ENCODE measurements at regions not wholly inside any gene's neighbourhood (a gene's known extent, or its start where the extent isn't known, plus 50 kb on each side); places are given as distances from the start of the nearest gene placed in this dataset.

DNA sequence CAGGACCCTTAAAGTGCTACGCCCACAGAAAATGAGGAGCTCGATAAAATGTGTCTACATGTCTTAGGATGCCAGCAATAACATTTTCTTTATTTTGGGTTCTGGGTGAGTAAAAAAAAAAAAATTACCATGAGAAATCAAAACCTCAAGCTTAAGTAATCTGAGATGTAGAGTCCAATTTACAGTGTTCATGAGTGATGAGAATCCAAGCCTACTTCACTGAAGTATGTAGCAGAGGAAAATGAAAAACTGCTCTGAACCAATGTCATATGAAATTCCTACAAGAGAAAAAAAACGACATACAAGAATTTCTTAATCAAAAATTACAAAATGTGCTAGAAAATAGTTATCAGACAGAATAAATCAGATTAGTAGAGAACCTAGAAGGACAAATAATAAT lies 274.4 kb downstream of the HTR7 start:
- Histone ChIP-seq H3K79me1 (ENCODE audit: low read depth, low read length) (no peaks in the 10 kb centered on the region), H3K4me2 (ENCODE audit: insufficient read depth, low read length, poor library complexity, severe bottlenecking) (no peak overlapping the region), H3K18ac (ENCODE audit: low read length) (no peak overlapping the region), H3K14ac (ENCODE audit: low read length) (no peak overlapping the region), H4K8ac (ENCODE audit: low read depth, low read length) (no peak overlapping the region), H3K9ac (ENCODE audit: low read depth, low read length, poor library complexity) (no peak overlapping the region), H3K4me3 (ENCODE audit: low read length in 2 of 2) (no peak overlapping the region), H4K91ac (ENCODE audit: low read depth, low read length, poor library complexity) (no peak overlapping the region), H2BK120ac (ENCODE audit: low read depth, low read length) (no peak overlapping the region), H3K4me1 (ENCODE audit: control insufficient read depth in 2 of 2, insufficient read depth in 1 of 2, low read depth in 1 of 2, low read length in 2 of 2) (no peaks in the 10 kb centered on the region), H3K27me3 (ENCODE audit: control insufficient read depth in 3 of 3, insufficient read depth in 3 of 3, low read depth in 1 of 3, low read length in 3 of 3) (no peaks in the 10 kb centered on the region), H2BK5ac (ENCODE audit: low read length) (no peak overlapping the region), H3K23ac (ENCODE audit: low read depth, low read length, poor library complexity) (no peak overlapping the region), H2BK12ac (ENCODE audit: low read length) (no peak overlapping the region), H2AFZ (ENCODE audit: low read length) (no peak overlapping the region), H3K4ac (ENCODE audit: low read length) (no peak overlapping the region), H3K27ac (replicated peaks; ENCODE audit: low read length) (no peak overlapping the region), H3K36me3 (replicated peaks in 1 of 2; ENCODE audit: control insufficient read depth in 2 of 2, insufficient read depth in 2 of 2, low read length in 2 of 2) (no peaks in the 10 kb centered on the region), H2BK15ac (ENCODE audit: low read length) (no peak overlapping the region), H3K9me3 (replicated peaks in 1 of 2; ENCODE audit: control insufficient read depth in 2 of 2, insufficient read depth in 1 of 2, low read depth in 1 of 2, low read length in 2 of 2) (no peaks in the 10 kb centered on the region), H2AK5ac (ENCODE audit: low read depth, low read length) (no peak overlapping the region)
- WGBS, 2 donors (ENCODE audit: extremely low coverage in 2 of 2, insufficient read length in 2 of 2, insufficient replicate concordance in 1 of 2) = no CpG with 5 or more reads among the region's 3 CpGs
- no peak for DNase-seq (ENCODE audit: low spot score)

DNA sequence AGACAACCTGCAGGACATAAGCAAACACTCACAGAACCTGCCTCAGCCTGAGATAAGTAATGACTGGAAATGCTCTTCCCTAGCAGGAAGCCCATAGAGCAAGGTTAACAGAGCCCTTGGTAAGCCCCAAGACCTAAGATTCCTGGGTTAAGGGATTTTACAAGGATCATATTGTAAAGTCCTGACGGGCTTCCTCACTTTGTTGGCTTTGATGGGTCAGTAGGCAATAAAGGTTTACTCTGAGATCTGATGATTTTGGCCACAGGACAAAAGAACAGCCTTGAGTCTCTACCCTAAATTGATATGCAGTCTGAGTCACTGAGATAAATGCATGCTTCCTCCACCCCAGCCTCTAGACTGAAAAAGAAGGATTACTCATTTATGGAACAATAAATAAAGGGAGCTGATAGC lies 270.8 kb downstream of the HTR7 start:
- Histone ChIP-seq H2AFZ (ENCODE audit: low read length) (no peak overlapping the region), H3K4me1 (ENCODE audit: control insufficient read depth in 2 of 2, insufficient read depth in 1 of 2, low read depth in 1 of 2, low read length in 2 of 2) (peaks cover 0 to 1% of the 10 kb centered on the region in 2 donors), H3K27ac (replicated peaks; ENCODE audit: low read length) (no peak overlapping the region), H3K14ac (ENCODE audit: low read length) (no peak overlapping the region), H2AK5ac (ENCODE audit: low read depth, low read length) (no peak overlapping the region), H3K9ac (ENCODE audit: low read depth, low read length, poor library complexity) (no peak overlapping the region), H3K4me2 (ENCODE audit: insufficient read depth, low read length, poor library complexity, severe bottlenecking) (no peak overlapping the region), H3K23ac (ENCODE audit: low read depth, low read length, poor library complexity) (no peak overlapping the region), H3K9me3 (replicated peaks in 1 of 2; ENCODE audit: control insufficient read depth in 2 of 2, insufficient read depth in 1 of 2, low read depth in 1 of 2, low read length in 2 of 2) (no peaks in the 10 kb centered on the region), H3K18ac (ENCODE audit: low read length) (no peak overlapping the region), H3K4me3 (ENCODE audit: low read length in 2 of 2) (no peak overlapping the region), H4K8ac (ENCODE audit: low read depth, low read length) (no peak overlapping the region), H3K4ac (ENCODE audit: low read length) (no peak overlapping the region), H2BK120ac (ENCODE audit: low read depth, low read length) (no peak overlapping the region), H2BK12ac (ENCODE audit: low read length) (no peak overlapping the region), H2BK15ac (ENCODE audit: low read length) (no peak overlapping the region), H3K27me3 (ENCODE audit: control insufficient read depth in 3 of 3, insufficient read depth in 3 of 3, low read depth in 1 of 3, low read length in 3 of 3) (no peaks in the 10 kb centered on the region), H3K36me3 (replicated peaks in 1 of 2; ENCODE audit: control insufficient read depth in 2 of 2, insufficient read depth in 2 of 2, low read length in 2 of 2) (no peaks in the 10 kb centered on the region), H4K91ac (ENCODE audit: low read depth, low read length, poor library complexity) (no peak overlapping the region), H3K79me1 (ENCODE audit: low read depth, low read length) (no peaks in the 10 kb centered on the region), H2BK5ac (ENCODE audit: low read length) (no peak overlapping the region)
- WGBS, 2 donors (ENCODE audit: extremely low coverage in 2 of 2, insufficient read length in 2 of 2, insufficient replicate concordance in 1 of 2) = no CpG with 5 or more reads among the region's 1 CpG
- no peak for DNase-seq (ENCODE audit: low spot score)

DNA sequence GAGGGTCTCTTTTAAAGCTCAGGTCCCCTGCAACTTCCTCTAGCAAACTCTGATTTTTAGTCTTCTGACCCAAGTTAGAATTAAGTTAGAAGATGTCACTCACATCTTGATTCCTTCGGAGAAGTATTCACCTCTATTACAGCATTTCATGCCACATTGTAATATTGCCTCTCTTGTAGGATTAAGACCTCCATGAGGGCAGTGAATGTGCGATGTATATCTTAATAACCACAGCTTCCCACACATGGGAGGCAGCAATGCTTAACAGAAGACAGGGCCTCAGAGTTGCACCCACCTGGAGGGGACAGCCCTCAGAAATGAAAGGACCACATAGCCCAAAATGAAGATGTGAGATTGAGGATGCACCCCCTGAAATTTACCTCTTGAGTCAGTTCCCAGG lies 270.3 kb downstream of the HTR7 start:
- H3K14ac ChIP-seq (ENCODE audit: low read length) = no peak overlapping the region
- H3K27ac ChIP-seq (replicated peaks; ENCODE audit: low read length) = no peak overlapping the region
- no peak overlapping the region for H3K9ac ChIP-seq (ENCODE audit: low read depth, low read length, poor library complexity)
- no peak overlapping the region for H4K8ac ChIP-seq (ENCODE audit: low read depth, low read length)
- no peaks in the 10 kb centered on the region for H3K79me1 ChIP-seq (ENCODE audit: low read depth, low read length)
- H2AFZ ChIP-seq (ENCODE audit: low read length) = no peak overlapping the region
- no peak overlapping the region for H2BK120ac ChIP-seq (ENCODE audit: low read depth, low read length)
- WGBS, 2 donors (ENCODE audit: extremely low coverage in 2 of 2, insufficient read length in 2 of 2, insufficient replicate concordance in 1 of 2) = no CpG with 5 or more reads among the region's 2 CpGs
- H3K23ac ChIP-seq (ENCODE audit: low read depth, low read length, poor library complexity) = no peak overlapping the region
- no peaks in the 10 kb centered on the region for H3K36me3 ChIP-seq (replicated peaks in 1 of 2; ENCODE audit: control insufficient read depth in 2 of 2, insufficient read depth in 2 of 2, low read length in 2 of 2)
- H2BK5ac ChIP-seq (ENCODE audit: low read length) = no peak overlapping the region
- H3K9me3 ChIP-seq (replicated peaks in 1 of 2; ENCODE audit: control insufficient read depth in 2 of 2, insufficient read depth in 1 of 2, low read depth in 1 of 2, low read length in 2 of 2) = no peaks in the 10 kb centered on the region
- H3K4me3 ChIP-seq (ENCODE audit: low read length in 2 of 2) = no peak overlapping the region
- H2BK12ac ChIP-seq (ENCODE audit: low read length) = no peak overlapping the region
- H3K18ac ChIP-seq (ENCODE audit: low read length) = no peak overlapping the region
- peaks cover 0 to 1% of the 10 kb centered on the region in 2 donors for H3K4me1 ChIP-seq (ENCODE audit: control insufficient read depth in 2 of 2, insufficient read depth in 1 of 2, low read depth in 1 of 2, low read length in 2 of 2)
- no peak overlapping the region for H2BK15ac ChIP-seq (ENCODE audit: low read length)
- H2AK5ac ChIP-seq (ENCODE audit: low read depth, low read length) = no peak overlapping the region
- H3K4me2 ChIP-seq (ENCODE audit: insufficient read depth, low read length, poor library complexity, severe bottlenecking) = no peak overlapping the region
- no peak overlapping the region for H3K4ac ChIP-seq (ENCODE audit: low read length)
- no peak for DNase-seq (ENCODE audit: low spot score)
- no peak overlapping the region for H4K91ac ChIP-seq (ENCODE audit: low read depth, low read length, poor library complexity)
- no peaks in the 10 kb centered on the region for H3K27me3 ChIP-seq (ENCODE audit: control insufficient read depth in 3 of 3, insufficient read depth in 3 of 3, low read depth in 1 of 3, low read length in 3 of 3)

DNA sequence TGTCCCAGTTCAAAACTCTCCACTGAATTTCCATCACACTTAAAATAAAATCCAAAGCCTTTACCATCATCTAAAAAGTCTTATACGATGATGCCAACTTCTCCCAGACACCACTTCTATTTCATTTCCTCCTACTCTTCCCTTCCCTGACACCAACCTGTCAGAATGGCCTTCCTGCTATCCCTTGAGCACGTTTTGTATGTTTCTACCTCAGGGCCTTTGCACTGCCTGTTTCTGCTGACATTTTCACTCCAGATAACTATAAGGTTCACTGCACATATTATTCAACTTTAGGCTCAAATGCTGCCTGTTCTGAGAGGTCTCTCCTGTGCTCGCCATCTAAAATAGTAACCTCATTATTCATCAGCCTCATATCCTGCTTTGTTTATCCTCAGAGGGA lies 269.6 kb downstream of the HTR7 start:
- H3K9ac ChIP-seq (ENCODE audit: low read depth, low read length, poor library complexity) = no peak overlapping the region
- H3K36me3 ChIP-seq (replicated peaks in 1 of 2; ENCODE audit: control insufficient read depth in 2 of 2, insufficient read depth in 2 of 2, low read length in 2 of 2) = no peaks in the 10 kb centered on the region
- H2BK12ac ChIP-seq (ENCODE audit: low read length) = no peak overlapping the region
- no peak overlapping the region for H2BK15ac ChIP-seq (ENCODE audit: low read length)
- no peak overlapping the region for H4K91ac ChIP-seq (ENCODE audit: low read depth, low read length, poor library complexity)
- no peak overlapping the region for H3K4me2 ChIP-seq (ENCODE audit: insufficient read depth, low read length, poor library complexity, severe bottlenecking)
- H3K18ac ChIP-seq (ENCODE audit: low read length) = no peak overlapping the region
- WGBS, 2 donors (ENCODE audit: extremely low coverage in 2 of 2, insufficient read length in 2 of 2, insufficient replicate concordance in 1 of 2) = 100% methylated on average over 1 of the region's 3 CpGs; no CpG with 5 or more reads in 1 of the 2 donors
- H3K27me3 ChIP-seq (ENCODE audit: control insufficient read depth in 3 of 3, insufficient read depth in 3 of 3, low read depth in 1 of 3, low read length in 3 of 3) = no peaks in the 10 kb centered on the region
- H2BK120ac ChIP-seq (ENCODE audit: low read depth, low read length) = no peak overlapping the region
- no peak for DNase-seq (ENCODE audit: low spot score)
- H2AFZ ChIP-seq (ENCODE audit: low read length) = no peak overlapping the region
- peaks cover 0 to 1% of the 10 kb centered on the region in 2 donors for H3K4me1 ChIP-seq (ENCODE audit: control insufficient read depth in 2 of 2, insufficient read depth in 1 of 2, low read depth in 1 of 2, low read length in 2 of 2)
- no peak overlapping the region for H4K8ac ChIP-seq (ENCODE audit: low read depth, low read length)
- H3K23ac ChIP-seq (ENCODE audit: low read depth, low read length, poor library complexity) = no peak overlapping the region
- H3K4me3 ChIP-seq (ENCODE audit: low read length in 2 of 2) = no peak overlapping the region
- H3K9me3 ChIP-seq (replicated peaks in 1 of 2; ENCODE audit: control insufficient read depth in 2 of 2, insufficient read depth in 1 of 2, low read depth in 1 of 2, low read length in 2 of 2) = no peaks in the 10 kb centered on the region
- no peak overlapping the region for H2BK5ac ChIP-seq (ENCODE audit: low read length)
- H3K79me1 ChIP-seq (ENCODE audit: low read depth, low read length) = no peaks in the 10 kb centered on the region
- H3K27ac ChIP-seq (replicated peaks; ENCODE audit: low read length) = no peak overlapping the region
- H3K14ac ChIP-seq (ENCODE audit: low read length) = no peak overlapping the region
- H3K4ac ChIP-seq (ENCODE audit: low read length) = no peak overlapping the region
- no peak overlapping the region for H2AK5ac ChIP-seq (ENCODE audit: low read depth, low read length)

All from neuronal stem cell (in vitro differentiated cells).